ENCODE measurements at regions not wholly inside any gene's neighbourhood (a gene's known extent, or its start where the extent isn't known, plus 50 kb on each side); places are given as distances from the start of the nearest gene placed in this dataset.
A peak's percentile ranks its signal among the peaks of the same experiment; 100 is the strongest.

GRCh38 chr12:25819691-25820090, 138.8 kb upstream of the RASSF8 start:
- no peaks in the 10 kb centered on the region for H3K9me3 ChIP-seq (ENCODE audit: low read length)
- H3K4me3 ChIP-seq (ENCODE audit: low read length): no peak overlapping the region
- H3K36me3 ChIP-seq (ENCODE audit: insufficient read depth, low read length): no peaks in the 10 kb centered on the region
- no peaks in the 10 kb centered on the region for H3K27me3 ChIP-seq (ENCODE audit: insufficient read depth, low read length)
- peak overlapping the region; percentile 29 for H2AFZ ChIP-seq (ENCODE audit: low read depth, low read length)
- peaks cover 7% of the 10 kb centered on the region for H3K4me1 ChIP-seq (ENCODE audit: insufficient read depth, low read length)

- H3K4me3 ChIP-seq (ENCODE audit: low read length): no peak overlapping the region
Observed at GRCh38 chr12:25822281-25822680, 136.2 kb upstream of the RASSF8 start.

GRCh38 chr12:25824734-25825133, 133.7 kb upstream of the RASSF8 start:
- Histone ChIP-seq H3K27me3 (ENCODE audit: insufficient read depth, low read length) (no peaks in the 10 kb centered on the region), H3K36me3 (ENCODE audit: insufficient read depth, low read length) (no peaks in the 10 kb centered on the region), H2AFZ (ENCODE audit: low read depth, low read length) (no peak overlapping the region), H3K4me1 (ENCODE audit: insufficient read depth, low read length) (peaks cover under 1% of the 10 kb centered on the region), H3K4me3 (ENCODE audit: low read length) (no peak overlapping the region), H3K9me3 (ENCODE audit: low read length) (no peaks in the 10 kb centered on the region)

More at GRCh38 chr12:25822281-25822680, 136.2 kb upstream of the RASSF8 start:
- no peaks in the 10 kb centered on the region for H3K36me3 ChIP-seq (ENCODE audit: insufficient read depth, low read length)
- H3K9me3 ChIP-seq (ENCODE audit: low read length): no peaks in the 10 kb centered on the region
- H3K4me1 ChIP-seq (ENCODE audit: insufficient read depth, low read length): peaks cover 7% of the 10 kb centered on the region
- H2AFZ ChIP-seq (ENCODE audit: low read depth, low read length): no peak overlapping the region
- no peaks in the 10 kb centered on the region for H3K27me3 ChIP-seq (ENCODE audit: insufficient read depth, low read length)

- Histone ChIP-seq H3K27me3 (ENCODE audit: insufficient read depth, low read length) (no peaks in the 10 kb centered on the region), H3K4me3 (ENCODE audit: low read length) (no peak overlapping the region), H3K36me3 (ENCODE audit: insufficient read depth, low read length) (no peaks in the 10 kb centered on the region), H3K4me1 (ENCODE audit: insufficient read depth, low read length) (no peaks in the 10 kb centered on the region), H3K9me3 (ENCODE audit: low read length) (no peaks in the 10 kb centered on the region), H2AFZ (ENCODE audit: low read depth, low read length) (no peak overlapping the region)
Observed at GRCh38 chr12:25825446-25825845, 133.0 kb upstream of the RASSF8 start.

- Histone ChIP-seq H3K4me1 (ENCODE audit: insufficient read depth, low read length) (no peaks in the 10 kb centered on the region), H3K4me3 (ENCODE audit: low read length) (no peak overlapping the region), H2AFZ (ENCODE audit: low read depth, low read length) (no peak overlapping the region), H3K9me3 (ENCODE audit: low read length) (no peaks in the 10 kb centered on the region), H3K27me3 (ENCODE audit: insufficient read depth, low read length) (no peaks in the 10 kb centered on the region), H3K36me3 (ENCODE audit: insufficient read depth, low read length) (no peaks in the 10 kb centered on the region)
Observed at GRCh38 chr12:25827141-25827540, 131.3 kb upstream of the RASSF8 start.

- no peaks in the 10 kb centered on the region for H3K4me1 ChIP-seq (ENCODE audit: insufficient read depth, low read length)
- no peaks in the 10 kb centered on the region for H3K27me3 ChIP-seq (ENCODE audit: insufficient read depth, low read length)
- no peaks in the 10 kb centered on the region for H3K36me3 ChIP-seq (ENCODE audit: insufficient read depth, low read length)
- no peak overlapping the region for H2AFZ ChIP-seq (ENCODE audit: low read depth, low read length)
- no peaks in the 10 kb centered on the region for H3K9me3 ChIP-seq (ENCODE audit: low read length)
- H3K4me3 ChIP-seq (ENCODE audit: low read length): no peak overlapping the region
Observed at GRCh38 chr12:25827747-25828146, 130.7 kb upstream of the RASSF8 start.

GRCh38 chr12:25828188-25828587, 130.3 kb upstream of the RASSF8 start:
- no peaks in the 10 kb centered on the region for H3K4me1 ChIP-seq (ENCODE audit: insufficient read depth, low read length)

GRCh38 chr12:25829192-25829591, 129.3 kb upstream of the RASSF8 start:
- H3K4me3 ChIP-seq (ENCODE audit: low read length): no peak overlapping the region
- no peaks in the 10 kb centered on the region for H3K4me1 ChIP-seq (ENCODE audit: insufficient read depth, low read length)
- no peaks in the 10 kb centered on the region for H3K9me3 ChIP-seq (ENCODE audit: low read length)
- no peaks in the 10 kb centered on the region for H3K27me3 ChIP-seq (ENCODE audit: insufficient read depth, low read length)
- no peaks in the 10 kb centered on the region for H3K36me3 ChIP-seq (ENCODE audit: insufficient read depth, low read length)
- H2AFZ ChIP-seq (ENCODE audit: low read depth, low read length): no peak overlapping the region

More at GRCh38 chr12:25828188-25828587, 130.3 kb upstream of the RASSF8 start:
- no peaks in the 10 kb centered on the region for H3K36me3 ChIP-seq (ENCODE audit: insufficient read depth, low read length)
- H3K9me3 ChIP-seq (ENCODE audit: low read length): no peaks in the 10 kb centered on the region
- no peak overlapping the region for H3K4me3 ChIP-seq (ENCODE audit: low read length)
- no peak overlapping the region for H2AFZ ChIP-seq (ENCODE audit: low read depth, low read length)
- H3K27me3 ChIP-seq (ENCODE audit: insufficient read depth, low read length): no peaks in the 10 kb centered on the region

GRCh38 chr12:25830456-25830855, 128.0 kb upstream of the RASSF8 start:
- Histone ChIP-seq H3K4me1 (ENCODE audit: insufficient read depth, low read length) (no peaks in the 10 kb centered on the region), H3K9me3 (ENCODE audit: low read length) (no peaks in the 10 kb centered on the region), H2AFZ (ENCODE audit: low read depth, low read length) (no peak overlapping the region), H3K4me3 (ENCODE audit: low read length) (no peak overlapping the region), H3K36me3 (ENCODE audit: insufficient read depth, low read length) (no peaks in the 10 kb centered on the region), H3K27me3 (ENCODE audit: insufficient read depth, low read length) (no peaks in the 10 kb centered on the region)

- H3K9me3 ChIP-seq (ENCODE audit: low read length): no peaks in the 10 kb centered on the region
- H2AFZ ChIP-seq (ENCODE audit: low read depth, low read length): no peak overlapping the region
- H3K4me1 ChIP-seq (ENCODE audit: insufficient read depth, low read length): no peaks in the 10 kb centered on the region
- H3K36me3 ChIP-seq (ENCODE audit: insufficient read depth, low read length): no peaks in the 10 kb centered on the region
- H3K4me3 ChIP-seq (ENCODE audit: low read length): no peak overlapping the region
- H3K27me3 ChIP-seq (ENCODE audit: insufficient read depth, low read length): no peaks in the 10 kb centered on the region
Observed at GRCh38 chr12:25833657-25834056, 124.8 kb upstream of the RASSF8 start.

GRCh38 chr12:25835385-25835784, 123.1 kb upstream of the RASSF8 start:
- H3K27me3 ChIP-seq (ENCODE audit: insufficient read depth, low read length): no peaks in the 10 kb centered on the region
- no peaks in the 10 kb centered on the region for H3K4me1 ChIP-seq (ENCODE audit: insufficient read depth, low read length)

GRCh38 chr12:25838007-25838406, 120.5 kb upstream of the RASSF8 start:
- Histone ChIP-seq H3K4me1 (ENCODE audit: insufficient read depth, low read length) (no peaks in the 10 kb centered on the region), H3K9me3 (ENCODE audit: low read length) (no peaks in the 10 kb centered on the region), H3K36me3 (ENCODE audit: insufficient read depth, low read length) (no peaks in the 10 kb centered on the region), H3K4me3 (ENCODE audit: low read length) (no peak overlapping the region), H3K27me3 (ENCODE audit: insufficient read depth, low read length) (no peaks in the 10 kb centered on the region), H2AFZ (ENCODE audit: low read depth, low read length) (no peak overlapping the region)

More at GRCh38 chr12:25835385-25835784, 123.1 kb upstream of the RASSF8 start:
- Histone ChIP-seq H3K4me3 (ENCODE audit: low read length) (no peak overlapping the region), H3K9me3 (ENCODE audit: low read length) (no peaks in the 10 kb centered on the region), H2AFZ (ENCODE audit: low read depth, low read length) (no peak overlapping the region), H3K36me3 (ENCODE audit: insufficient read depth, low read length) (no peaks in the 10 kb centered on the region)

- Histone ChIP-seq H3K4me3 (ENCODE audit: low read length) (no peak overlapping the region), H3K9me3 (ENCODE audit: low read length) (no peaks in the 10 kb centered on the region), H2AFZ (ENCODE audit: low read depth, low read length) (no peak overlapping the region), H3K4me1 (ENCODE audit: insufficient read depth, low read length) (no peaks in the 10 kb centered on the region), H3K27me3 (ENCODE audit: insufficient read depth, low read length) (no peaks in the 10 kb centered on the region), H3K36me3 (ENCODE audit: insufficient read depth, low read length) (no peaks in the 10 kb centered on the region)
Observed at GRCh38 chr12:25839470-25839869, 119.0 kb upstream of the RASSF8 start.

- Histone ChIP-seq H3K9me3 (ENCODE audit: low read length) (no peaks in the 10 kb centered on the region), H2AFZ (ENCODE audit: low read depth, low read length) (no peak overlapping the region), H3K4me3 (ENCODE audit: low read length) (no peak overlapping the region), H3K27me3 (ENCODE audit: insufficient read depth, low read length) (no peaks in the 10 kb centered on the region), H3K36me3 (ENCODE audit: insufficient read depth, low read length) (no peaks in the 10 kb centered on the region), H3K4me1 (ENCODE audit: insufficient read depth, low read length) (no peaks in the 10 kb centered on the region)
Observed at GRCh38 chr12:25840678-25841465, 117.6 kb upstream of the RASSF8 start.

All from neuron (in vitro differentiated cells).